HL-60 (cell line): ENCODE measurements at regions not wholly inside any gene's neighbourhood (a gene's known extent, or its start where the extent isn't known, plus 50 kb on each side); places are given as distances from the start of the nearest gene placed in this dataset.

Experiments used
- DNase-seq, 2 experiments: peaks; one replicate each; pipeline ENCODE4 v3.0.0-alpha.2; 2010 to 2020; ENCODE audit warnings: low read depth in 1 of 2, low spot score in 1 of 2
- H3K27ac ChIP-seq: fragments of 250-450 bp; sonication (Bioruptor Pico); replicated peaks from 2 replicates; pipeline ENCODE4 v1.5.1; 2020; ENCODE audit warnings: mild to moderate bottlenecking, moderate library complexity
- H3K27me3 ChIP-seq: fragments of 250-450 bp; sonication (Bioruptor Pico); 2 replicates; pipeline ENCODE4 v1.5.1; 2021; ENCODE audit warnings: mild to moderate bottlenecking, moderate library complexity; ENCODE audit not compliant: insufficient read depth, poor library complexity, severe bottlenecking
- H3K4me3 ChIP-seq: replicated peaks from 2 replicates; pipeline ENCODE4 v1.5.1; 2011; ENCODE audit warnings: mild to moderate bottlenecking, control low read depth, low read length; ENCODE audit not compliant: insufficient read depth
- CTCF ChIP-seq: IDR thresholded peaks from one replicate; pipeline ENCODE4 v1.5.1; 2011; ENCODE audit warnings: low read length, control low read depth, inconsistent platforms; ENCODE audit not compliant: insufficient read depth
- GABPA ChIP-seq: IDR thresholded peaks from 2 replicates; pipeline ENCODE4 v1.6.1; 2012; ENCODE audit warnings: low read depth
- POLR2AphosphoS5 ChIP-seq: IDR thresholded peaks from 2 replicates; pipeline ENCODE4 v1.6.1; 2012; ENCODE audit warnings: low read depth
- REST ChIP-seq: IDR thresholded peaks from 2 replicates; pipeline ENCODE4 v1.6.1; 2012; ENCODE audit warnings: low read depth; ENCODE audit not compliant: insufficient replicate concordance
- SPI1 ChIP-seq: IDR thresholded peaks from 2 replicates; pipeline ENCODE4 v1.6.1; 2012; ENCODE audit warnings: low read depth, mild to moderate bottlenecking, borderline replicate concordance

- H3K27me3 ChIP-seq: peaks cover 5% of the 10 kb centered on the region
- no peak overlapping the region for H3K4me3 ChIP-seq
- no peak for DNase-seq
- no peak overlapping the region for H3K27ac ChIP-seq
- TF ChIP-seq SPI1 (no peak), GABPA (no peak)
These were observed 157.2 kb upstream of the NOCT start for GRCh38 chr4:138858419-138858818.

GRCh38 chr4:138857416-138857815 is 158.2 kb upstream of the NOCT start:
- H3K4me3 ChIP-seq: no peak overlapping the region
- no peak overlapping the region for H3K27ac ChIP-seq
- no peak for DNase-seq

GRCh38 chr4:138852681-138853080 is 162.9 kb upstream of the NOCT start:
- Histone ChIP-seq H3K4me3 (no peak overlapping the region), H3K27ac (no peak overlapping the region), H3K27me3 (peaks cover 3% of the 10 kb centered on the region)
- no peak for DNase-seq
- no peak for TF ChIP-seq CTCF

More at GRCh38 chr4:138857416-138857815, 158.2 kb upstream of the NOCT start:
- TF ChIP-seq SPI1 (no peak), REST (no peak), CTCF (no peak), POLR2AphosphoS5 (no peak), GABPA (no peak)
- peaks cover 5% of the 10 kb centered on the region for H3K27me3 ChIP-seq

GRCh38 chr4:138851391-138852335 is 163.9 kb upstream of the NOCT start:
- Histone ChIP-seq H3K4me3 (no peak overlapping the region), H3K27ac (no peak overlapping the region), H3K27me3 (peaks cover 2% of the 10 kb centered on the region)
- DNase-seq: no peak
- no peak for TF ChIP-seq REST
- TF ChIP-seq POLR2AphosphoS5: no peak
- no peak for TF ChIP-seq SPI1

GRCh38 chr4:138845664-138846063 is 169.9 kb upstream of the NOCT start:
- TF ChIP-seq GABPA (no peak), REST (no peak), SPI1 (no peak), CTCF (no peak), POLR2AphosphoS5 (no peak)
- DNase-seq: no peak
- Histone ChIP-seq H3K4me3 (no peak overlapping the region), H3K27ac (no peak overlapping the region), H3K27me3 (peaks cover 5% of the 10 kb centered on the region)
